ENCODE measurements at regions not wholly inside any gene's neighbourhood (a gene's known extent, or its start where the extent isn't known, plus 50 kb on each side); places are given as distances from the start of the nearest gene placed in this dataset.
"Not testable (repeated sequence)": the region's sequence is repeated elsewhere in the genome, so short reads cannot be mapped to it uniquely, and the experiment has no call there.

DNA sequence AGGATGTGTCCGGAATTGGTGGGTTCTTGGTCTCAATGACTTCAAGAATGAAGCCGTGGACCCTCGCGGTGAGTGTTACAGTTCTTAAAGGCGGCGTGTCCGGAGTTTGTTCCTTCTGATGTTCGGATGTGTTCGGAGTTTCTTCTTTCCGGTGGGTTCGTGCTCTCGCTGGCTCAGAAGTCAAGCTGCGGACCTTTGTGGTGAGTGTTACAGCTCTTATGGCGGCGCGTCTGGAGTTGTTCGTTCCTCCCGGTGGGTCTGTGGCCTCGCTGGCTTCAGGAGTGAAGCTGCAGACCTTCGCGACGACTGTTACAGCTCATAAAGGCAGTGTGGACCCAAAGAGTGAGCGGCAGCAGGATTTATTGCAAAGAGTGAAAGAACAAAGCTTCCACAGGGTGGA is 64.6 kb upstream of the CD28 start:
- peaks cover 17% of the 10 kb centered on the region for H3K4me1 Mint-ChIP-seq
- DNase-seq; POLR2A ChIA-PET; ATAC-seq (ENCODE audit: low read depth); H3K27ac Mint-ChIP-seq; H3K4me3 Mint-ChIP-seq; H3K36me3 Mint-ChIP-seq; H3K27me3 Mint-ChIP-seq; H3K9me3 Mint-ChIP-seq: not testable (repeated sequence)

DNA sequence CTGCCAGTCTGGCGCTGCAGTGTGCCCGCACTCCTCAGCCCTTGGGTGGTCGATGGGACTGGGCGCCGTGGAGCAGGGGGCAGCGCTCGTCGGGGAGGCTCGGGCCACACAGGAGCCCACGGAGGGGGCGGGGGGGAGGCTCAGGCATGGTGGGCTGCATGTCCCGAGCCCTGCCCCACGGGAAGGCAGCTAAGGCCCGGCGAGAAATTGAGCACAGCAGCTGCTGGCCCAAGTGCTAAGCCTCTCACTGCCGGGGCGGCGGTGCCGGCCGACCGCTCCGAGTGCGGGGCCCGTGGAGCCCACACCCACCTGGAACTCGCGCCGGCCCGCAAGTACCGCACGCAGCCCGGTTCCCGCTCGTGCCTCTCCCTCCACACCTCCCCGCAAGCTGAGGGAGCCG is 63.6 kb upstream of the CD28 start:
- H3K27me3 Mint-ChIP-seq; ATAC-seq (ENCODE audit: low read depth); H3K36me3 Mint-ChIP-seq; H3K27ac Mint-ChIP-seq; POLR2A ChIA-PET; DNase-seq; H3K4me3 Mint-ChIP-seq; H3K4me1 Mint-ChIP-seq; H3K9me3 Mint-ChIP-seq: not testable (repeated sequence)

GRCh38 chr2:203645831-203646230 is 60.6 kb upstream of the CD28 start:
- H3K36me3 Mint-ChIP-seq = no peaks in the 10 kb centered on the region
- DNase-seq (no peak), ATAC-seq (ENCODE audit: low read depth) (no peak)
- peaks cover 2% of the 10 kb centered on the region for H3K27me3 Mint-ChIP-seq
- no peaks in the 10 kb centered on the region for H3K9me3 Mint-ChIP-seq
- H3K4me1 Mint-ChIP-seq = peaks cover 4% of the 10 kb centered on the region
- H3K4me3 Mint-ChIP-seq = no peak overlapping the region
- POLR2A ChIA-PET = no interaction called here
- H3K27ac Mint-ChIP-seq = no peak overlapping the region

GRCh38 chr2:203646266-203646864 is 60.1 kb upstream of the CD28 start:
- Mint-ChIP-seq H3K4me3 (no peak overlapping the region), H3K27ac (no peak overlapping the region)
- no peak for ATAC-seq (ENCODE audit: low read depth)

DNA sequence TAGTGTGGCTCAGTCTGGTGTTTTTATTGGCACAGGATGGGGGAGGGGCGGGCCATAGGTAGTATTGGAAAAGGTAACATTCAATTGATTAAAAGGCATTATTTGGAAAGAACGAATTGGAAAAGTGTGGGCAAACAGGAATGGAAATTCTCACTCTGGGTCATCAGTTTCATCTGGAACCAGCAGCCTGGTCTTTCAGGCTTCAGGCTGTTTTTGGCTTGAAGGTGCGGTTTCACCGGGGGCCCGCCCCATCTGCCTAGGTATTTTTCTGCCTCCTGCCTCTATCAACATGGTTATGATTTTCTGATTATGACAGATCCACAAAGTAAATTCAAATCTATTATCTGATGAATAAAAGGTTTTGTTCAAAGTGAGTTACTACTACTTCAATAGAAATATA is 59.5 kb upstream of the CD28 start:
- H3K4me3 Mint-ChIP-seq = no peak overlapping the region
- peaks cover 2% of the 10 kb centered on the region for H3K27me3 Mint-ChIP-seq
- POLR2A ChIA-PET = no interaction called here
- no peaks in the 10 kb centered on the region for H3K36me3 Mint-ChIP-seq
- no peak overlapping the region for H3K27ac Mint-ChIP-seq
- no peak for ATAC-seq (ENCODE audit: low read depth)
- H3K4me1 Mint-ChIP-seq = peaks cover 4% of the 10 kb centered on the region
- DNase-seq = no peak
- no peaks in the 10 kb centered on the region for H3K9me3 Mint-ChIP-seq

More at GRCh38 chr2:203646266-203646864, 60.1 kb upstream of the CD28 start:
- peaks cover 4% of the 10 kb centered on the region for H3K4me1 Mint-ChIP-seq
- no peaks in the 10 kb centered on the region for H3K9me3 Mint-ChIP-seq
- peaks cover 2% of the 10 kb centered on the region for H3K27me3 Mint-ChIP-seq
- no peak for DNase-seq
- no peaks in the 10 kb centered on the region for H3K36me3 Mint-ChIP-seq
- POLR2A ChIA-PET = no interaction called here

GRCh38 chr2:203647579-203647978 is 58.9 kb upstream of the CD28 start:
- no peak overlapping the region for H3K4me3 Mint-ChIP-seq
- no peaks in the 10 kb centered on the region for H3K36me3 Mint-ChIP-seq
- no peak for ATAC-seq (ENCODE audit: low read depth)
- POLR2A ChIA-PET = no interaction called here
- H3K4me1 Mint-ChIP-seq = peaks cover 4% of the 10 kb centered on the region
- no peak overlapping the region for H3K27ac Mint-ChIP-seq
- H3K27me3 Mint-ChIP-seq = peaks cover 2% of the 10 kb centered on the region
- no peak for DNase-seq
- H3K9me3 Mint-ChIP-seq = no peaks in the 10 kb centered on the region

DNA sequence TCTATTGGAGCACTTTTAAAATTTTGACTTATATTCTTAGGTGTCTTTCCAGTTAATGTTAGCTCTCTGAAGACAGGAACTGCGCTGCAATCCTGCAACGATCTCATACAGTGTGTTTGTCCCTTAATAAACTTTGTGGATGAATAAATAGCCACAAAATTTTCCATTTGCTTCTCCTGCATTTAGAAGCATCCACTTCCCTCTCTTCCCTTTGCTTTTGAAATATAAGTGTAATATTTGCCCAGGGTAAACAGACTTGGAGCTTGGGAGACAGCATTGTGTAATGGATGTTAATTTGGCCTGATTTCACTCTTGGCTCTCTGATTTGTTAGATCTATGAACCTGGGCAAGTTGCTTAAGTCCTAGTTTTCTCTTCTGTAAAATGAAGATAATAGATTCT is 58.2 kb upstream of the CD28 start:
- DNase-seq (no peak), ATAC-seq (ENCODE audit: low read depth) (no peak)
- Mint-ChIP-seq H3K9me3 (no peaks in the 10 kb centered on the region), H3K27me3 (peaks cover 2% of the 10 kb centered on the region), H3K4me1 (peaks cover 4% of the 10 kb centered on the region), H3K27ac (no peak overlapping the region), H3K36me3 (no peaks in the 10 kb centered on the region), H3K4me3 (no peak overlapping the region)
- POLR2A ChIA-PET = no interaction called here

- Mint-ChIP-seq H3K36me3 (no peaks in the 10 kb centered on the region), H3K4me3 (no peak overlapping the region), H3K27me3 (peaks cover 2% of the 10 kb centered on the region), H3K27ac (no peak overlapping the region), H3K4me1 (peaks cover 4% of the 10 kb centered on the region), H3K9me3 (no peaks in the 10 kb centered on the region)
- POLR2A ChIA-PET = interaction anchor here (0.6 kb wide), 1 partner anchor 24 kb away, joined by 4 read pairs; no protein-coding TSS in a partner anchor
- no peak for ATAC-seq (ENCODE audit: low read depth)
- DNase-seq = no peak
Observed at GRCh38 chr2:203649176-203649814, 57.1 kb upstream of the CD28 start.

DNA sequence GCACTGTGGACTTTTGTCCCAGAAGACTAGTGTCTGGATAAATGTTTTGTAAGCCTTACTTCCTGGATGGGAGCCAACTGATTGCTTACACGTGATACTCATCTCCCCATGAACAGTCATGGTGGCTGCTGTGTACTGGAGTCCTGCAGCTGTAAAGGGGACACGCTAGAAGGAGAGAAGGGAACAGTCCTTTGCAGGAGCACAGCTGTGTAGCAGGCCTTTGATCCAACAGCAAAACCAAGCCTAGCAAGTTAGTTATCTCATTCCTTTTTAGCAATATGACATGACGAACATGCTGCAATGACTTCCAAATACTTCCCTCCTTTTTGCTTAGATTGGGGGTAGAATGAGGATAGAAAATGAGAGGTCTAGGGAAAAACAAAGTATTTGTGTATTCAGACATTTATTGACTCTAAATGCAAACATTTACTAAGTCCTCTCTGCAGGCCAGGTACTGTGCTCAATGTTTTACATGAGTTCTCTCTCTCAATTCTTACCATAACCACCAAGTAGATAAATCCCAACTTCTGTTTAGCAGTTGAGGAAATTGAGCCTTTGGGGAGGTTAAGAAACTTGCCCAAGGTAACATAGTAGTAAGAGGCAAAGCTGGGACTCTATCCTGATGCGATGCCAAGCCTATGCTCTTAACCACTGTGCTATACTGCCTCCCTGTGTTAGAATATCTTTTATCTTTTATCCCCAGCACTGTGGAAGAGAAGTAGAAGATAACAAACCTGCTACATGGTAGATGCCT is 55.4 kb upstream of the CD28 start:
- Mint-ChIP-seq H3K4me3 (no peak overlapping the region), H3K27ac (no peak overlapping the region), H3K36me3 (no peaks in the 10 kb centered on the region), H3K4me1 (peaks cover 8% of the 10 kb centered on the region), H3K9me3 (no peaks in the 10 kb centered on the region), H3K27me3 (peaks cover 2% of the 10 kb centered on the region)
- DNase-seq (no peak), ATAC-seq (ENCODE audit: low read depth) (peak; percentile 78)
- POLR2A ChIA-PET = no interaction called here

- no peaks in the 10 kb centered on the region for H3K36me3 Mint-ChIP-seq
- peaks cover 8% of the 10 kb centered on the region for H3K4me1 Mint-ChIP-seq
- ATAC-seq (ENCODE audit: low read depth) (no peak), DNase-seq (no peak)
- peaks cover 2% of the 10 kb centered on the region for H3K27me3 Mint-ChIP-seq
- no peaks in the 10 kb centered on the region for H3K9me3 Mint-ChIP-seq
- POLR2A ChIA-PET = no interaction called here
- H3K4me3 Mint-ChIP-seq = no peak overlapping the region
- no peak overlapping the region for H3K27ac Mint-ChIP-seq
Observed at GRCh38 chr2:203651621-203652020, 54.8 kb upstream of the CD28 start.

GRCh38 chr2:203654826-203655225 is 51.6 kb upstream of the CD28 start:
- Mint-ChIP-seq H3K36me3 (peaks cover 2% of the 10 kb centered on the region), H3K4me1 (peaks cover 11% of the 10 kb centered on the region), H3K27me3 (no peaks in the 10 kb centered on the region), H3K9me3 (peaks cover 4% of the 10 kb centered on the region), H3K27ac (no peak overlapping the region), H3K4me3 (no peak overlapping the region)
- POLR2A ChIA-PET = no interaction called here
- DNase-seq (no peak), ATAC-seq (ENCODE audit: low read depth) (no peak)

GRCh38 chr2:203656522-203657287 is 49.7 kb upstream of the CD28 start:
- peaks cover 4% of the 10 kb centered on the region for H3K9me3 Mint-ChIP-seq
- DNase-seq (no peak), ATAC-seq (ENCODE audit: low read depth) (no peak)
- peaks cover 2% of the 10 kb centered on the region for H3K36me3 Mint-ChIP-seq
- H3K27ac Mint-ChIP-seq = no peak overlapping the region
- POLR2A ChIA-PET = no interaction called here
- H3K27me3 Mint-ChIP-seq = no peaks in the 10 kb centered on the region
- no peak overlapping the region for H3K4me3 Mint-ChIP-seq
- peaks cover 14% of the 10 kb centered on the region for H3K4me1 Mint-ChIP-seq

All from activated naive CD8-positive, alpha-beta T cell treated with anti-CD3 and anti-CD28 coated beads, Interleukin-2, amount 10 ng/mL, durations not matched to agents 7 days and 5 days (primary cell).